ENCODE measurements at regions not wholly inside any gene's neighbourhood (a gene's known extent, or its start where the extent isn't known, plus 50 kb on each side); places are given as distances from the start of the nearest gene placed in this dataset.
"Not testable (repeated sequence)": the region's sequence is repeated elsewhere in the genome, so short reads cannot be mapped to it uniquely, and the experiment has no call there.

DNA sequence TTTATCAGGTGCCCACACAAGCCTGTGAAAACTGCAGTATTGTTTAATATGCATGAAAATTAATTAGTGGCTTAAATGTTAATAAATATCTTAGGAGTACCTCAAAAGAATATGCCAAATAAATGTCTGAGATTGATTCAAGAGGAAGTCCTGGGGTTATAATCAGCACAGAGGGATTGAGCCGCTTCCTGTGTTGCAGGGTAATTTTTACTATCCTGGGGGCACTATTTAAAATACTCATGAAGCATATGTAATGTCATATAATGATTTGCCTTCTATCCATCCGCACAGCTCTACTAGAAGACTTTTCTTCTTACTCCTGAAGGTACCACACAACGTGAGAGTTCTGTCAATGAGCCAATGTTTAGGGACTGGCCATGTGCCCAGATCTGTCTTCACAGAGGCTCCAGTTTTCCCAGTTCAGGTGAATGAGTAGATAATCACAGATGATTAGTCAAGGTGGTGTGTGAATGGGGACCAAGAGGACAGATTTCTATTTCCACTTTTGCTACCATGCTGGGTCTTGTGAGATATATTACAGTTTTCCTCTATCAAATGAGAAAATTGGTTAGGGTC is 233.3 kb downstream of the USP46 start:
- POLR2A ChIA-PET, result no interaction called here
- H3K9me3 ChIP-seq (ENCODE audit: low read length), result no peaks in the 10 kb centered on the region
- no peak for TF ChIP-seq EZH2phosphoT487 (IDR thresholded peaks at IDR 0.05; ENCODE audit: borderline replicate concordance, low read depth, low read length)
- TF ChIP-seq, protein P1, sequence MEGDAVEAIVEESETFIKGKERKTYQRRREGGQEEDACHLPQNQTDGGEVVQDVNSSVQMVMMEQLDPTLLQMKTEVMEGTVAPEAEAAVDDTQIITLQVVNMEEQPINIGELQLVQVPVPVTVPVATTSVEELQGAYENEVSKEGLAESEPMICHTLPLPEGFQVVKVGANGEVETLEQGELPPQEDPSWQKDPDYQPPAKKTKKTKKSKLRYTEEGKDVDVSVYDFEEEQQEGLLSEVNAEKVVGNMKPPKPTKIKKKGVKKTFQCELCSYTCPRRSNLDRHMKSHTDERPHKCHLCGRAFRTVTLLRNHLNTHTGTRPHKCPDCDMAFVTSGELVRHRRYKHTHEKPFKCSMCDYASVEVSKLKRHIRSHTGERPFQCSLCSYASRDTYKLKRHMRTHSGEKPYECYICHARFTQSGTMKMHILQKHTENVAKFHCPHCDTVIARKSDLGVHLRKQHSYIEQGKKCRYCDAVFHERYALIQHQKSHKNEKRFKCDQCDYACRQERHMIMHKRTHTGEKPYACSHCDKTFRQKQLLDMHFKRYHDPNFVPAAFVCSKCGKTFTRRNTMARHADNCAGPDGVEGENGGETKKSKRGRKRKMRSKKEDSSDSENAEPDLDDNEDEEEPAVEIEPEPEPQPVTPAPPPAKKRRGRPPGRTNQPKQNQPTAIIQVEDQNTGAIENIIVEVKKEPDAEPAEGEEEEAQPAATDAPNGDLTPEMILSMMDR (conservative IDR thresholded peaks at IDR 0.05; ENCODE audit: low read length), result no peak
- H2AFZ ChIP-seq (ENCODE audit: low read length), result no peak overlapping the region
- intact Hi-C loops (cut with micrococcal nuclease; ENCODE audit: unreplicated experiment), result no loop called here
- H3K4me2 ChIP-seq (ENCODE audit: low read length), result no peak overlapping the region
- H3K4me1 ChIP-seq (ENCODE audit: insufficient read depth, low read length, poor library complexity, severe bottlenecking), result no peaks in the 10 kb centered on the region
- no peaks in the 10 kb centered on the region for H3K79me2 ChIP-seq (ENCODE audit: insufficient read depth, low read depth, low read length)
- no TSS peak for BruUV-seq (replicated peaks)
- no peaks in the 10 kb centered on the region for H4K20me1 ChIP-seq (ENCODE audit: insufficient read depth, low read length)
- no peak overlapping the region for H3K27ac ChIP-seq (ENCODE audit: low read depth, low read length, poor library complexity, severe bottlenecking)
- H3K4me3 ChIP-seq (ENCODE audit: low read depth, low read length, poor library complexity, severe bottlenecking), result no peak overlapping the region
- H3K9me2 ChIP-seq (ENCODE audit: insufficient read depth, low read length), result no peaks in the 10 kb centered on the region
- CTCF ChIA-PET (ENCODE audit: unreplicated experiment), result no interaction called here
- DNase-seq (ENCODE audit: low spot score), result no peak
- no peaks in the 10 kb centered on the region for H3K36me3 ChIP-seq (ENCODE audit: insufficient read depth, low read length)

DNA sequence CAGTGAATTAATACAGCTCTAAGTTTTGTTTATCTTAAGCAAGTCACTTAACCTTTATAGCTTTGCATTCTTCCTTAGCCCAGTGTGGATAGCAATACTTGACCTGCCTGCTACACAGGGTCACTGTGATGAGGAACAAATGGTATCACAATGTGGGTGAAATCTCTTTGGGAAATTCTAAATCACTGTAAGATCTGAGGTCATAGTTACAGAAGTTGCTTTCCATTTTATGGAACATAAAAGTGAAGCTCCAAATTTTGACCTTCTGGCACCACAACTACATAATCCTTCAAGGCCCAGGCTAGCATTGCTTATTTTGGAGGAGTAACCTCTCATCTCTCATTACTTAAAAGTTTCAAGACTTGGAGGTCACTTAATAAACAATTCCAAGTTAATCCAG is 227.7 kb downstream of the USP46 start:
- H3K79me2 ChIP-seq (ENCODE audit: insufficient read depth, low read depth, low read length), result no peaks in the 10 kb centered on the region
- intact Hi-C loops (cut with micrococcal nuclease; ENCODE audit: unreplicated experiment), result no loop called here
- no peak overlapping the region for H3K27ac ChIP-seq (ENCODE audit: low read depth, low read length, poor library complexity, severe bottlenecking)
- H2AFZ ChIP-seq (ENCODE audit: low read length), result no peak overlapping the region
- H3K4me3 ChIP-seq (ENCODE audit: low read depth, low read length, poor library complexity, severe bottlenecking), result no peak overlapping the region
- TF ChIP-seq, protein P1 (conservative IDR thresholded peaks at IDR 0.05; ENCODE audit: low read length), result no peak
- TF ChIP-seq EZH2phosphoT487 (IDR thresholded peaks at IDR 0.05; ENCODE audit: borderline replicate concordance, low read depth, low read length), result no peak
- no TSS peak for BruUV-seq (replicated peaks)
- H3K4me2 ChIP-seq (ENCODE audit: low read length), result no peak overlapping the region
- ChIA-PET CTCF (ENCODE audit: unreplicated experiment) (no interaction called here), POLR2A (no interaction called here)
- no peaks in the 10 kb centered on the region for H3K9me3 ChIP-seq (ENCODE audit: low read length)
- no peaks in the 10 kb centered on the region for H3K4me1 ChIP-seq (ENCODE audit: insufficient read depth, low read length, poor library complexity, severe bottlenecking)
- H3K9me2 ChIP-seq (ENCODE audit: insufficient read depth, low read length), result no peaks in the 10 kb centered on the region
- no peaks in the 10 kb centered on the region for H3K36me3 ChIP-seq (ENCODE audit: insufficient read depth, low read length)
- no peak for DNase-seq (ENCODE audit: low spot score)
- no peaks in the 10 kb centered on the region for H4K20me1 ChIP-seq (ENCODE audit: insufficient read depth, low read length)

DNA sequence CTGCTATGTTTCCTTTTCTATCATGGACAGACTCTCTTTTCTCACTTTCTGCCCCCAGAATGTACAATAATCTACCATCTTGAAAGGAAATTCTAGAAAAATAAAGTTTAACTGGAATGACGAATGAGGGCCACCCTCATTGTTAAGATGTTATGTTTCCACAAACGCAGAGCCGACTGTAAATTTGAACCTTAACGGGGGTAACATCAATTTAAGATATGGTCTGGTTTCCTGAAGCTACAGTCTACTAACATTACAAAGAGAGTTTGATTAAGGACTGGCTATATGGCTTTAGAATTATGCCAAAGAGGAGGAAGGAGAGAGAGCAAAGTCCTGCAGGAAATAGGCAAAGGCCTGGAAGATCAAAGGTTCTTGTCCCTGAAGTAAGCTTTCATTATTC is 227.2 kb downstream of the USP46 start:
- Histone ChIP-seq H4K20me1 (ENCODE audit: insufficient read depth, low read length) (no peaks in the 10 kb centered on the region), H2AFZ (ENCODE audit: low read length) (no peak overlapping the region), H3K36me3 (ENCODE audit: insufficient read depth, low read length) (no peaks in the 10 kb centered on the region), H3K4me3 (ENCODE audit: low read depth, low read length, poor library complexity, severe bottlenecking) (no peak overlapping the region), H3K9me3 (ENCODE audit: low read length) (no peaks in the 10 kb centered on the region), H3K79me2 (ENCODE audit: insufficient read depth, low read depth, low read length) (no peaks in the 10 kb centered on the region), H3K27ac (ENCODE audit: low read depth, low read length, poor library complexity, severe bottlenecking) (no peak overlapping the region), H3K9me2 (ENCODE audit: insufficient read depth, low read length) (no peaks in the 10 kb centered on the region), H3K4me2 (ENCODE audit: low read length) (no peak overlapping the region), H3K4me1 (ENCODE audit: insufficient read depth, low read length, poor library complexity, severe bottlenecking) (no peaks in the 10 kb centered on the region)
- intact Hi-C loops (cut with micrococcal nuclease; ENCODE audit: unreplicated experiment), result no loop called here
- ChIA-PET CTCF (ENCODE audit: unreplicated experiment) (no interaction called here), POLR2A (no interaction called here)
- BruUV-seq (replicated peaks), result no TSS peak
- no peak for DNase-seq (ENCODE audit: low spot score)
- no peak for TF ChIP-seq EZH2phosphoT487 (IDR thresholded peaks at IDR 0.05; ENCODE audit: borderline replicate concordance, low read depth, low read length)
- TF ChIP-seq, protein P1 (conservative IDR thresholded peaks at IDR 0.05; ENCODE audit: low read length), result no peak

DNA sequence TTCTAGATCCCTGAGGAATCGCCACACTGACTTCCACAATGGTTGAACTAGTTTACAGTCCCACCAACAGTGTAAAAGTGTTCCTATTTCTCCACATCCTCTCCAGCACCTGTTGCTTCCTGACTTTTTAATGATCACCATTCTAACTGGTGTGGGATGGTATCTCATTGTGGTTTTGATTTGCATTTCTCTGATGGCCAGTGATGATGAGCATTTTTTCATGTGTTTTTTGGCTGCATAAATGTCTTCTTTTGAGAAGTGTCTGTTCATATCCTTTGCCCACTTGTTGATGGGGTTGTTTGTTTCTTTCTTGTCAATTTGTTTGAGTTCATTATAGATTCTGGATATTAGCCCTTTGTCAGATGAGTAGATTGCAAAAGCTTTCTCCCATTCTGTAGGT is 216.6 kb downstream of the USP46 start:
- not testable (repeated sequence) for DNase-seq (ENCODE audit: low spot score); BruUV-seq (replicated peaks)

More for the DNA sequence above, 216.6 kb downstream of the USP46 start:
- H3K9me2 ChIP-seq (ENCODE audit: insufficient read depth, low read length); intact Hi-C loops (cut with micrococcal nuclease; ENCODE audit: unreplicated experiment); H3K9me3 ChIP-seq (ENCODE audit: low read length); H2AFZ ChIP-seq (ENCODE audit: low read length); H3K4me2 ChIP-seq (ENCODE audit: low read length); POLR2A ChIA-PET; H3K4me1 ChIP-seq (ENCODE audit: insufficient read depth, low read length, poor library complexity, severe bottlenecking); CTCF ChIA-PET (ENCODE audit: unreplicated experiment); H3K4me3 ChIP-seq (ENCODE audit: low read depth, low read length, poor library complexity, severe bottlenecking); H4K20me1 ChIP-seq (ENCODE audit: insufficient read depth, low read length); H3K27ac ChIP-seq (ENCODE audit: low read depth, low read length, poor library complexity, severe bottlenecking); H3K79me2 ChIP-seq (ENCODE audit: insufficient read depth, low read depth, low read length); H3K36me3 ChIP-seq (ENCODE audit: insufficient read depth, low read length): not testable (repeated sequence)
